T follicular helper cell (primary cell): ENCODE measurements at regions not wholly inside any gene's neighbourhood (a gene's known extent, or its start where the extent isn't known, plus 50 kb on each side); places are given as distances from the start of the nearest gene placed in this dataset.
"Not testable (repeated sequence)": the region's sequence is repeated elsewhere in the genome, so short reads cannot be mapped to it uniquely, and the experiment has no call there.

Source experiments
- DNase-seq: peaks from one replicate; pipeline ENCODE4 v3.0.0-alpha.2; 2020; ENCODE audit warnings: low read depth

DNA sequence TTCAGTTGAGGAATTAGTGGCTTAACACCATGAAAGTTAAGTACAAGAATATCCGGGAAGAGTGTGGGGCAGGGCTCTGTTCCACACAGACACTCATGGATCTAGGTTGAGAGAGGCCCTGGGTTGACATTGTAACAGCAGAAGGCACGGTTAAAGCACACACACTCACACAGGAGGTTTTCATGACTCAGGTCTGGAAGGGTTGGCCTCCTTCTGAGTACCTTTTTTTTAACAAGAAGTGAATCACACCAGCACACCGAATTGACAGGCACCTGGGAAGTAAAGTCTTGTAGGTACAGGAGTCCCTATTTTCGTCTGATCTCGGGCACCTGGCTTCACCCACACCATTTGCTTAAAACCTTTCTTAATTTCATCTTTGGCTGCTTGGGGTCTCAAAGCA lies 509.4 kb upstream of the ADARB2 start:
- DNase-seq, result no peak

DNA sequence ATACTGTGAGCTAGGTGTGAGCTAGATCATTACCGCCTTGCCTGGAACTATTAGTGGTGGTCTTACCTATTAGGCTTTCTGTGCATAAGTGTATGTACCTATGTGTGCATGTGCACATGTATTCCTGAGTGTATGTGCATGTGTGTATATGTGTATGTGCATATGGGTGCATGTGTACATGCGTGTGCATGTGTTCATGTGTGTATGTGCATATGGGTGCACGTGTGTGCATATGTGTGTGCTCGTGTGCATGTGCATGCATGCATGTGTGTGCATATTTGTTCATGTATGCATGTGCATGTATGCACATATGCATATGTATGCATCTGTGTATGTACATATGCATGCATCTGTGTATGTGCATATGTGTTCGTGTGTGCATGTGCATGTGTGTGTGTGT lies 508.3 kb upstream of the ADARB2 start:
- DNase-seq, result no peak

DNA sequence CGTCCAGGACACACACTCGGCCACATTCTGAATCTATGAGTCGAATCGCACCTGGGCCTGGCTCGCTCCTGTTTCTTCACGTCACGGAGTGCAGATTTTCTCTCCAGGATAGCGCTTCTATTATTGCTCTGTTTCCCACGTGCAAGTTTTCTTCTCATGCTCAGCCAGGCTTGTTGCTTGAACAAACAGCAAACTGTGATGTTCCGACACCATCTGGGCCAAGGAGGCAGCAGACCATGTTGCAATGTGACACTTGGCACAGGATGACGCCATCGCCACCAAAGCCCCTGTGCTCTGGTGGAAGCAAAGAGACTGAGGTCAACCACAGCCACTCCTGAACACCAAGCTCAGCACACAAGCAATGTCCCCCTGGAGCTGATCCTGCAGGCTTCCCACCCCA lies 507.1 kb upstream of the ADARB2 start:
- no peak for DNase-seq

DNA sequence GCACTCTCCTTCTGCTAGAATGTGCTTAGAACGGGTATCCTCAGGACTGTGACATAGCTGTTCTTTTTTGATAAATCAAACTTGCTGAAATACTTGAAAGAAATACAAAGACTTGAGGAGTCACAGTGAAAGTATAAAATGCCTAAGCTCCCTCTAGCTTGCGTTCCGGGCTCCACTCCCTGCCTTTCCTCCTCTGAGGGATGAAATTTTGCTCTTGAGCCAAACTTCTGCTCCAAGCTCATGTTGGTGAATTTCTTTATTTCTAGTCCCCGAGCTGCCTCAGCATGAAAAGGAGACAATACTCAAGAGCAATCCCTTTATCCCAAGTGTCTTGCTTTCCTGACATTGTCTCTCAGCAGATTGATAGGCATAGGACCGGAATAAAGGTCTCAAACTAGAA lies 499.6 kb upstream of the ADARB2 start:
- no peak for DNase-seq

DNA sequence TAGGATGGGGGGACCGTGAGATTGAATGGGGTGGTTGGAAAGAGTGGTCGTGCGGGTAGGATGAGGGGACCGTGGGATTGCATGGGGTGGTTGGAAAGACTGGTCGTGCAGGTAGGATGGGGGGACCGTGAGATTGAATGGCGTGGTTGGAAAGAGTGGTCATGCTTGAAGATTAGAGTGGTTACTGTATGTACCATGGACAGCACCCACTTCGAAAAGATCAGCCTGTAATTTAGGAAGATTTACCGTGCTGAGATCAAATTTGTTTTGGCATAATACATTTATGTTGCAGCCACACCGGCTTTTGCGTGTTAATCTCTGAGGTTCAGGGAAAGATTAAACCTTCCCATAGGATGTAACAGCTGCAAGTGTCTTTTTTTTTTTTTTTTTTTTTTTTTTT lies 495.2 kb upstream of the ADARB2 start:
- no peak for DNase-seq

DNA sequence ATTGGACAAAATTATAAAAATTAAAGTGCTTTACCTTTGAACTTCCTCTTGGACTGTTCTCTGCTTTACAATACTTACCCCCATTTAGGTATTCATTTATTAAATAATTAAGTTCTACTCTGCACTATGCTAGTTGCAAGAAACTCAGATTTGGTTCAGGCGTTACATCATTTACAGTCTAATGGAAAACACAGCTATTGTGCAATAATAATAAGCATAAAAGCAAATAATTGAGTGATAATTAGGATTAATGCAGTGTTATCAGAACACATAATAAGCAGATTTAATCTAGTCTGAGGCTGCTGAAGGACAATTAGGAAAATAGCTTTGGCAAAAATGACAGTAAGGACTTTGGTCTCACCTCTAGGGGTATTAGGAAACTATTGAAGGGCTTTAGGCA lies 493.2 kb upstream of the ADARB2 start:
- no peak for DNase-seq

DNA sequence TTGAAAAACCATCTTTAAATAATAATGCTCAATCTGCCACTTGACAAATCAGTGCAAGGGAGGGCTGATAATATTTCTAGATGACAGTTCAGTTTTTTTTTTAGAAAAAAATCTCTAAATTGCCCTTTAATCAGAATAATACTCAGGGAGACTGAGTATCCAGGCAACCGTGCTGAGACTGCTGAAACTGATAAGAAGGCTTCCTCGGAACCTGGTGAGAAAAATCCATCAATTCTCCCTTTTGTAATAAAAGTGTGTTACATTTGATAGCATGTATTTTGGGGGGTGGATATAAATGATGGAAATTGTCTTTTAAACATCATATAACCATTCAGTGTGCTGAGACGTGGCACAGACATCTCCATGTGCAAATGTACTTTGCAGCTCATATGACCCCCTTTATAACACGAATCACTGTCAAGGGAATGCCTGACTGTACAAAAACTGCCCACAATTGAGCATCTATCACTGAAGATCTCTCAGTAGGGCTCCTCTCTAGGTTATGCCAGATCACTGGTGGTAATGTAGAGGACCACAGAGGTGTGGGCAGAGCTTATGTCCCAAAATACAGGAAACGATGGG lies 491.1 kb upstream of the ADARB2 start:
- DNase-seq, result no peak

DNA sequence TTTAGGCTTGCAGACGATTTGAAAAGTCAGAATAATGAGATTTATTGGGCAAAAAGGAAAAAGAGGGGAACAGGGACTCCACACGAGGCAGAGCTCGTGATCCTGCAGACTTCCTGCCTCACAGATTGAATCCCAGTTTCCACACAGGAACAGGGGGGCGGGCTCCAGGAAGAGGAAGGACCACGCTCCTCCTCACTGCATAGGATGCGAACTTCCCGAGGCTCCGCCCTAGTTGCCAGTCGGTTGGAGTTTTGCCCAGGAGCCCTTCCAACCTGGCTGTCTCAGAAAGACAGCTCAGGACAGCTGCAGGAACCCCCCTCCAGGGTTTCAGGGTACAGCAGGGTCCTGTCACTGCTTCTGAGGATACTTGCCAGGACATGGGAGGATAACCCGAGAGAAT lies 488.3 kb upstream of the ADARB2 start:
- DNase-seq, result no peak

DNA sequence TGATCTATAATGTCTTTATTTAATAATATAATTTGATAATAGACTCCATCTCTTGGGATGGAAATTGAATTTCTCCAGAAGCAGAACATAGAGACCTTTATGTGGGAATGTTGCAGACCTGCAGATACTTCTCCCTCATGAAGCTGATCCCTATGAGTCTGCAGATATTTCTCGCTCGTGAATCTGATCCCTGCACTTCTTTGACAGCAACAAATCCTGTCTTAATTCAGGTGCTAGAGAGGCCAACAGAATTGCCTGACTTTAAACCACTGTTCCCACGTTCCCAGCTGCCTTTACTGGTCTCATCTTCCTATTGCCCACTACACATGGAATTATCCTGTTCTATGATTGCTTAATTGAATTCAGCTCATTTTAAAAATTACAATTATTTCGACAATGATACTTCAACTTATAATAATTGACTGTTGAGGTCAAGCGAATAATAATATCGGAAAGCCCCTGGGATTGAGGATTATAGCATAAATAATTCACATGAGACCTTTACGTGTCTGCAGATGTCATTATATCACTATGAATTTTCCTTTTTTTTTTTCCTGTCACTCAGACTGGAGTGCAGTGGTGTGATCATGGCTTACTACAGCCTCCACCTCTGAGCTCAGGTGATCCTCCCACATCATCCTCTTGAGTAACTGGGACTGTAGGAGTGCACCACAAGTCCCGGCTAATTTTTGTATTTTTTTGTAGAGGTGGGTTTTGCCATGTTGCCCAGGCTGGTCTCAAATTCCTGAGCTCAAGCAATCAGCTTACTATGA lies 486.4 kb upstream of the ADARB2 start:
- DNase-seq, result no peak

DNA sequence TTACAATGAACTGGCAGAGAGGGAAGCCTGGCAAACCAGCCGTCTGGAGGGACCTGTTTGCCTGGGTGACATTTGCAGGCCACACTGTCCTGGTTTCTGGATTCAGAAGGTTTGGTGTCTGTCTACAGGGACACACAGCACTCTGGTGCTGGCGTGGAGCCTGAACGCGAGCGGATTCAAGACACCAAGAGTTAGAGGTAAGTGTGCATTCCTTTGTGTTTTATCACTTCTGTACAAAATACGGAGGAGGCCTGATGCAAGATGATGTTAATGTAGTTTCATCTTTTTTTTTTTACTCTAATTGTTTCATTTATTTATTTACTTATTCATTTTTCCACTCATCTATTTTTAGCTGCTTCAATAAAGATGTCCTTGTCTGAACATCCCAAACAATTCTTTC lies 485.3 kb upstream of the ADARB2 start:
- no peak for DNase-seq

DNA sequence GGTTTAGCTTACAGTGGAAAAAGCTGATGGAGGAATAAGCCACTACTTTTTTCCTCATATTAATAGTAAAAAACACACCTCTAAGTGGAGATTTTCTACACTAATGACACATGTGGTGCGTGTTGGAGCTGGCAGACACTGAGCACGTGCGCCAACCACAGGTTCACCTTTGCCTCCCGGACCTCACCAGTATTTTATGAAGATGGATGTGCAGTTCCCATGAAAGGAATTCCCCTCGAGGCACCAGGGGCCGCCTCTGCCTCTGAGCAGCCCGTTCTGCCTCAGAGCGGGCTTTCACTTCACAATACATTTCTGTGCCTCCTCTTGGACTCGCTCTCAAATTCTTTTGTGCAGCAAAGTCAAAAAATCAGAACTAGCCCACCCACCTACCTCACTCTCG lies 477.5 kb upstream of the ADARB2 start:
- no peak for DNase-seq

DNA sequence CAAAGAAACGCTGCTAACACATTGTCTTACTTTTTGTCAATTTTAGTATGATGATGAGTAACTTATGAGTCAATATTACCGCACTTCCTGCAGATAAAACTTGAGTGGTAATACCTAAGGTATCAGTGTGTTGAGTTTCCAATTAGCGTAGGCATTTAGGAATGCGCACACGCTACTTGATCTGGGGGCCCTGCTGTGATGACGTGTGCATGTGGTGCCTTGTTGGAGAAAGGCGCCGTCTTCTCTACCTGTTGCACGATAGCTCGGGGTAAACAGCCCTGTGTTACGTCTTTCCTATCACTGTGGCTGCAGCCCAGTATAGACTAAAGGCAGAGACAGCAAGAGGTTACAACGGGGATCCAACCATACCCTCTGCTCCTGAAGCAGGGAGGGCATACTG lies 476.8 kb upstream of the ADARB2 start:
- no peak for DNase-seq

DNA sequence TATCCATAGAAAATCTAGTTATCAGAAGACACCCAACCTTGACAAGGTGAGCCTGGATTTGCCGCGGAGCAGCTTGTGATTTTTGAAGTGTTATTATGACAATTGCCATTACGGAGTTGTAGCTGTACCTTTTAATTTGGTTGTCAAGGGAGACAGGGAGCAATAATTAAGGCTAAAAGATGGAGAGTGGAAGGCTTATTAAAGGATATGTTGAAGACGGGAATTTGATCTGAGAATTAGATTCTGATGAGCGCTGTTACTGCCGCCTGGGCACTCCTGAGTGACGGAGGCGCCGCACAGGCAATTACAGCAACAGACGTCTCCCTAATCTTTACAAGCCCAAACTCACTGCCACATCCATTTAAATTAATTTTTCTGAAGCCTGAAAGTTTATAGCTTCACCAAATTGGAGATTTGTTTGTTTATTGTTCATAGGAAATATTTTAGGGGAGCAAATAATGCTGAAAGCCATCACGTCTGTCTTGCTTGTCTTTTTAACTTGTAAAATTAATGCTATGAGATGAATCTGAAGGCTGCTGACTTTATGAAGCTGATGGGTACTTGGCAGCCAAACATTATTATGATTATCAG lies 475.0 kb upstream of the ADARB2 start:
- DNase-seq, result no peak

DNA sequence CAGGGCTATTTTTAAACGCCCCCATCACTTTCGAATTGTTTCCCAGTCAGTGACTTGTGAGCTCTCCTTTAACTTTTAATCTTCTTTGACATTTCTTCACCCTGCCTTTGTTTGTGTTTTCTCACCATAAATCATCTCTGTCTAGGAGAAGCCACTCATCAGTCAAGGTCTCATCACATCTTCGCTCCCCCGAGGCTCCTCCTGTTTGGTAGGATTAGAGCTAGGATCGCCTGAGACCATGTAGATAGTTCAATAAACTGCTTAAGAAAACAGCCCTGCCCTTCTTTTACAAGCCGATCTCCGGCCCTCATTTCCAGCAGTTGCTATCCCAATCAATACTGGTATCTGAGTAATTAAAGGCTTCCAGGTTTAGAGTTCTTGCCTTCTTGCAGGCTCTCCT lies 472.8 kb upstream of the ADARB2 start:
- no peak for DNase-seq

DNA sequence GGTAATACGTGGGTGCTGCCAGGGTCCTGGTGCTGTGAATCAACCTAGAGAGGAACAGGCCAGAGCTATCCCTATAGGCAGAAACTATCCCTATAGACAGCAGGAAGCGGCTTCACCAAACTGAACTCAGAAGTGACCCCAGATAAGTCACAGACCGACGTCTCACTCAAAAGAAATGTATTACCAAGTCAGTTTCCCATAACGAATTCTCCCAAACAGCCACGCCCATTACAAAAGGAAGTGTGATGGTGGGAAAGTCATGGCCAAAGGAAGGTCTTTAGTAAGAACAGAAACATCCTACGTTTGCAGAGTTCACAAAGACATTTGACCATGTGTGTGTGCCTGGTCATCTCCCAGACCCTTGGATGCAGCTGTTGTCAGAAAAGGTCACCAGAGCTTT lies 470.8 kb upstream of the ADARB2 start:
- no peak for DNase-seq

DNA sequence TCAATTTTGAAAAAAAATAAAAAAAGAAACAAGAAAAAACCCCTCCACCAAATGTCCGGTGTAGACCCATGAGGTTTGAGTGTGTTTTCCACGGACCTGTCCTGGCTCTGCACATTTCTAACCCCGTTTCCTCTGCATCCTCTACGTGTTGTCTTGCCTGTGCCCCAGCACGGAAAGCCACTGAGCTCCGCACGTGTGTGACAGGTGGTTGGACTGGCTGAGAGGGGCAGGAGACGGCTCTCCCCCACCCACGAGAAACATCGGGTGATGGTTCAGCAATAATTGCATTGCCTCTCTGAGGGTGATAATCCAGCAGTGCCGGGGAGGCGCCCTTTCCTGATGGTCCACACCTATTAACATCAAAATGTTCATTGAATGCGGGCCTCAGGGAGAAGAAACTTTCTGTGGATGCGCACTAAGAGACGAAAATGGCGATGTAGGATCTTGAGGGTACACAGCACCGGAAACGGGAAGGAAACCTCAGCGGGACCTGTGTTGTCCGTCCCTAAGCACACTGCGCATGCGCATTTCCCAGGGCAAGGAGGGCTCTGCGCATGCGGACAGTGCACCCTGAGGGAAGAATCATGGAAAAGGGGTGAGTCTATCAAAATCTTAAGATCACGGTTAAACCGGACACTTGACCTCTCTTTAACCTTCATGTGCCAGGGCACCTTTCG lies 470.1 kb upstream of the ADARB2 start:
- no peak for DNase-seq

DNA sequence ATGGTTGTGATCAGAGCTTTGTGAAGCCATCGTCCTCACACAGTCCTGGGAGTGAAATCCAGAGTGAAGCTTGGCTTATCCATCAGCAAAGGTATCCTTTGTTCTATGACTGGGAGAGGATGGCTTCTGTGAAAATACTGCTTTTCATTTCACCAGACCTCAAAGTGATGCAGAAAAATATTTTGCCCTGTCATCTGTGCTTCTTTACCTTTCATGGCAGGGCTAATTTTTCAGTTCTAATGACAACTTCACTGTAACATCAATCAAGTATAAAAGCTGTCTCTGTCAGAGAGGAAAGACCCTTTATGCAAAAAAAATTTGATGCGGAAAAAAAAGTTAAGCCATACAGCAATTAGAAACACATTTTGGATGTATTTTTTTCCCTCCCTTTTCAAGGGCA lies 468.1 kb upstream of the ADARB2 start:
- DNase-seq, result no peak

DNA sequence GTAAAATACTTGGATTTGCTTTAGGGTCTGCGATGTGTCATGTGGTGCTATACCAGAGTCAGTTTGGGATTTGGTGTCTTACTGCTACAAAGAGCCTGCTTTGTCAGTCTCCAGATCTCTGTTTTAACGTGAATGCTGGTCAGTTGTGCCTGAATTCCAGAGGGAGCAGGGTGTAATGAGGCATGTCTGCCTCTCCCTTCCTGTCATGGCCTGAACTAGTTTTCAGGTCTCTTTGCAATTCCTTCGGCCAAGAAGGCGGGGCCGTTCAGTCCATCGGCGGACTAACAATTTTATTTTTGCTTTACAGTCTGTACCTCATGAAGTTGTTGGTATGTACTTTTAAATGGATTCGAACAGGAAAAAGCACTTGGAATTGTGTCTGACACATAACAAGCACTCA lies 465.1 kb upstream of the ADARB2 start:
- DNase-seq, result no peak

DNA sequence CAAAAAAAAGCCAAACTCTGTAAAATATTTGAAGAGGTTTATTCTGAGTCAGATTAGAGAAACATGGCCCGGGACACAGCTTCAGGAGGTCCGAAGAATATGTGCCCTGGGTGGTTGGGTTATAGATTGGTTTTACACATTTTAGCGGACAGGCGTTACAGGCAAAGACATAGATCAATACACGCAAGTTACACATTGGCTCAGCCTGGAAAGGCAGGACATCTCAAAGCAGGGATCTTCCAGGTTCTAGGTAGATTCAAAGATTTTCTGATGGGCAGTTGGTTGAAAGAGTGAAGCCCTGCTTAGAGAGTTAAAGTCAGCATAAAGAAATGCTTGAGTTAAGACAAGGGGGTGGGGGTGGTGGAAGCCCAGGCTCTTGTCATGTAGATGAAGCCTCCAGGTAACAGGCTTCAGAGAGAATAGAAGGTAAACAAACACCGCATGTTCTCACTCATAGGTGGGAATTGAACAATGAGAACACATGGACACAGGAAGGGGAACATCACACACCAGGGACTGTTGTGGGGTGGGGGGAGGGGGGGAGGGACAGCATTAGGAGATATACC lies 464.3 kb upstream of the ADARB2 start:
- DNase-seq, result no peak

DNA sequence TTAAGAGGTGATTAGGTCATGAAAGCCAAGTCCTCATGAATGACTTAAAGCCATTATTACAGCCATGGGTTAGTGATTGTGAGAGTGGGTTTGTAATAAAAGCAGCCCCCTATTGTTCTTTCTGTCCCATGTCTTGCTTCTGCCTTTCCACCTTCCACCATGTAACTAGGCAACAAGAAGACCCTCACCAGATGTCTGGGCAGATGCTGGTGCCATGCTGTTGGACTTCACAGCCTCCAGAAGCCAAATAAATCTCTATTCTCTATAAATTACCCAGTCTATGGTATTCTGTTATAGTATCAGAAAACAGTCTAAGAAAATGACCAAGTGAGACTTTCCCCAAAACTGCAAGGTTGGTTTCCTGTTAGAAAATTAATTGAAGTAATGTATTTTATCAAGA lies 460.3 kb upstream of the ADARB2 start:
- no peak for DNase-seq

DNA sequence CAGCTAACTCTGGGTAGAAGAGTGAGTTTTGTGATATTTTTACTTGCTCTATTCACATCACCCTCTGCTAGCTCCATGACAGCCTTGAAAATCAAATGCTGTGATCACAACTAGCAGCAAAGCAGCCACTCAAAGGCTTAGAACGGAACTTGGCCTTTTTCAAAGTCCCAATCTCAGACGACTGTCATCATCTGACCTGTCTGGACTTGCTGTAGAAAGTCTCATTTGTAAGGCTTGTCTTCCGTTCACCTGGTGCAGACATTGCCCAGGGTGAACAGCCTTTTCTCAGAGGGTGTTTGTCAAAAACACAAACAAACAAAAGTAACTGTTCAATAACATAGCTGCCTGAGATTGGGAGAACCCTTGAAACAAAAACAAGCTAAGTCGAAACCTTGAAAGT lies 458.9 kb upstream of the ADARB2 start:
- DNase-seq, result no peak

DNA sequence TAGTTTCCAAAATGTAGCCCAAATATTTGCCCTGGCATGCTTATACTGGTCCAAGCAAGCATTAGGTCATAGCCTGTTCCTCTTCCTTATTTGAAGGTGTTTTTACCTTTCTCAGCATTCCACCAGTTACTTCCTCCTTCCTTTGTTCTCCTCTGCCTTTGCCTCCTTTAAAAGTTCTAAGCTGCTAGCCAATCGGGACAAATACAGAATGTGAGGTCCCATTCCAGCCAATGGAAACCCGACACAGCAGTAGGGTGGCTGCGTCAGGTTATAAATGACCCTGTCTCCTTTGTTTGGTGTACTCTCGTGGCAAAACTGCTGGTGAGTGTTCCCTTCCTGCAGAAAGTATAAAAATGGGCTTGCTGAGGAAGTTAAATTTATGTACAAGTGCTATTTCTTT lies 452.0 kb upstream of the ADARB2 start:
- DNase-seq, result not testable (repeated sequence)

DNA sequence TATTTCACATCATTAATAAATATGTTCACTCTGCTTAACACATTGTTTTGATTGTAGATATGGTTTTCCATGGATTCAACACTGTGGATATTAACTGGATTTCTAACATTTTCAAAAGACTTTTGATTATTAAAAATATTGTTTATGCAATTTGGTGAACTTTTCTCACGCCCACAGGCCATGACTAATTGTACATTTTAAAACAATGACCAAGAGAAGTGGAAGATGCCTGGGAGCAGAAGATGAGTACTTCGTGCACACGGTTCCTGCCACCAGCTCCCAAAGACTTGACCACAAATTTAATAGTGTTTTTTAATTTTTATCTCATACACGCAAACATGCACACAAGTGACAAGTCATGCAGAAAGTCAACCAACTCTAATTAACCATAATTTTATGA lies 451.0 kb upstream of the ADARB2 start:
- DNase-seq, result no peak
